ENCODE measurements at regions not wholly inside any gene's neighbourhood (a gene's known extent, or its start where the extent isn't known, plus 50 kb on each side); places are given as distances from the start of the nearest gene placed in this dataset.
"Not testable (repeated sequence)": the region's sequence is repeated elsewhere in the genome, so short reads cannot be mapped to it uniquely, and the experiment has no call there.

DNA sequence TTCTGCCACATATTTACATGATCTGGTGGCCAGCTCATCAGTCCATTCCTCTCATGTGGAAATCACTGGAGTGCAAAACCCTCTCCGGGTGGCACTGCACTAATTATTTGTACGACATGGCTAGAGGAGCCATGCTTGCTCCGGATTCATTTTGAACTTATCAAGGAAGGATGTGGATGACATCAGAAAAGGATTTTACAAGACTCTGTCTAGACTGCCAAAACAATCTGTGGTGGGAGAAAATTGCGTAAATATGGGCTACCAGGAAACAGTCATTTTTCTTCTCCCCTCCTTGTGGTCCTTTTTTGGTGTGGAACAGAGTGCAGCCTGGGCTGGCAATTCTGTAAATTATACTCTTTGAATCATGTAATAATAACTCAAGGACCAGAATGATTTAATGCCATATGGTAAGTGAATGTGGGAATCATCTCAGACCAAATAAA is 123.4 kb upstream of the IFNE start:
- peak; percentile 54 to 84 (median 78) for DNase-seq

GRCh38 chr9:21607576-21607975 is 125.5 kb upstream of the IFNE start:
- DNase-seq, result peak; percentile 63 to 74 (median 69)

DNA sequence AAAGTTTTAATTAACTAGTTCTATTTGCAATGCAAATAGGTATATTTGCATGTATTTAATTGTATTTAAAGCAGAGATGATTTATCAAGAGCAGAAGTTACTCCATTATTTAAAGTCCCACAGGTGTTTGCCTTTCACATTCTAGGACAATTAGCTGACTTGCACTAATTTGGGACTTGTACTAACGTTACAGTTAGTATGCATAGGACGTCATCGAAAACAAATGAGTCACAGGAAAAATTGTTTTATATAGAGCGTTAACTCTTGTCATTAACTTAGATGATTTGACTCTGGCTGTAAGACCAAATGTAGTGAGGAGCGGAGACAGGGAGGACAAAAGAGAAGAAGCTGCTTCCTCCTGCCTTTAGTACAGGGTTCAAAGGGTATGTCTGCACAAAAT is 126.1 kb upstream of the IFNE start:
- DNase-seq, result no peak

DNA sequence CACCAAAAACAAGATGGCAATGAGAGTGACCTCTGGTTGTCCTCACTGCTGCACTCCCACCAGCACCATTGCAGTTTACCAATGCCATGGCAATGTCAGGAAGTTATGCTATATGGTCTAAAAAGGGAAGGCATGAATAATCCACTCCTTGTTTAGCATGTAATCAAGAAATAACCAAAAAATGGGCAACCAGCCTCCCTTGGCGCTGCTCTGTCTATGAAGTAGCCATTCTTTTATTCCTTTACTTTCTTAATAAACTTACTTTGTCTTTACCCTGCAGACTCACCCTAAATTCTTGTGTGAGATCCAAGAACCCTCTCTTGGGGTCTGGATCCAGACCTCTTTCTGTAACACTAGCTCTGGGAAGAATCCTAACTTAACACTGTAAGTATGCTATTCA is 127.4 kb upstream of the IFNE start:
- no peak for DNase-seq

GRCh38 chr9:21611891-21612290 is 129.8 kb upstream of the IFNE start:
- DNase-seq, result no peak

GRCh38 chr9:21615018-21615417 is 132.9 kb upstream of the IFNE start:
- no peak for DNase-seq

DNA sequence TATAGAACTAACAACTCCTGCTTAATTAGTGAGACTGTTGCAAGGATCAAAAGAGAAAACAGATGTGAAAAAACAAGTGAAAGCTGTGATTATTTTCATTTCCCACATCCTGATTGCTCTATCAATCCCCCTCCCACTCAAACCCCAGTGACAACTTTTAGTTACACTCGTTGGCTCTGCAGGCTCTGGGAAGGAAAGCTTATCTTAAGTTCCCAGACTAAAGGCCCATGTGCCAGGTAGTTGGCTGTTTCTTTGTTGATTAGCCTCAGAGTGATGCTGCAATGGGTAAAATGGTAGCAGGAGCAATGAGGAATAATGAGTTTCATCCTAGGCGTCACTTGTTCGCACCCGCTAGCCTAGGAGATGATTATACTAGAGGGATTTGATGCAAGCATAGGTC is 133.3 kb upstream of the IFNE start:
- peak in 2 of 3 donors; percentile 15 to 31 for DNase-seq

GRCh38 chr9:21616082-21616778 is 134.1 kb upstream of the IFNE start:
- peak; percentile 36 to 51 (median 45) for DNase-seq

DNA sequence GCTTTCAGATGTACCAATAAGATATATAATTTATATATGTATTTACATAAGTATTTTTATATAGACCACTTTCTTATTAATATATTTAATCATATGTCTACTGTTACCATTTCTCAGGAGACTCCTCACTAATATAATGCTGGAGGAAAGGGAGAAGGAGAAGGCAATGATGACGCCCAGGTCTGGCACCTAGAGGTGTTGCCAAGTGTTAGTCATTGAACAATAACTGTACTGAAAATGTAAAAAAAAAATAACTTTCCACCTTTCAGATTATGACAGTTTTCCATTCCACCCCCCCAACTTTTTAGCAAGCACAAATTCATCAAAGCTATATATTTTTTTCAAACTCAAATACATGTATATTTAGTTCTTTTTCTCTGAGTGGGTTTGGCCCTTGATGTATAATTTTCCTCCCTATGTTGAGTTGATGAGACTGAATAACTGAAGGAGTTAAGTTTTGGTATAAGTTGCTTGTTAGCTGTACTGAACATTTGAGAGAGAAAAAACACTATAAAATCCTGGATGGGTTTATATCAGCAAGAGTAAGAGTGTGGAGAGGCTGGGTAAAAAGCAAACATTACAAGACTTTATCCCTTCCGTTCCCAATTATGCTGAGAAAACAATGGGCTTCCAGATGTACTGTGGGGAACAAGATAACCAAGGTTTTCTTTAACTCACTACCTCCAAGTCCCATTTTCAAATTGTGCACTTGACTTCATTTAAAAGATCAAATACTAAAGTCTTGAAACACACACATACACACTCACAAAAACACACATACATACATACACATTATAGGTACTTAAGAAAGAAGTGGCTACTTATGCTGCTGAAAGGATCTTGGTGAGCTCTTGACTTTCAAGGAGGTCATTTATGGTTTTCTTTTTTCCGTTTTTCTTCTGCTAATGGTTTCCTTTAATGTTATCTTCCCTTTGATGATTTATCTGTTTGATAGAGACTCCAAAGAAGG is 142.8 kb upstream of the IFNE start:
- peak in 1 of 3 donors; percentile 1 for DNase-seq

DNA sequence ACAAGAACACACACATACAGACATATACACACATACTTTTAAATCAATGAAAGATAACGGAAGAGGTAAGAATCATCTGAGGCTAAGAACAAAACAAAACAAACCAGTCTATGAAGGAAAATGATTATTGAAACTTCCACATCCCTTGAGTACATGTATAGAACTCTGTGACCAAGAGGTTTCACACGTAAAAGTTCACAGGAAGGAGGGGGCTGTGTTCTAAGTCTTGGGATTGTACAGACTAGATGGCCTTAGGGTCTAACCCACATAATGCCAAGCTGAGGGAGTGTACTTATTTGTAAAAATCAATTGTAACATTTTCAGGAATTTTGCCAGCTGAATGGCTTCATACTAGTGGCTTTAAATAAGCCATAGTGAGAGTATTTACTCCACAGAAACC is 144.4 kb upstream of the IFNE start:
- DNase-seq, result no peak

DNA sequence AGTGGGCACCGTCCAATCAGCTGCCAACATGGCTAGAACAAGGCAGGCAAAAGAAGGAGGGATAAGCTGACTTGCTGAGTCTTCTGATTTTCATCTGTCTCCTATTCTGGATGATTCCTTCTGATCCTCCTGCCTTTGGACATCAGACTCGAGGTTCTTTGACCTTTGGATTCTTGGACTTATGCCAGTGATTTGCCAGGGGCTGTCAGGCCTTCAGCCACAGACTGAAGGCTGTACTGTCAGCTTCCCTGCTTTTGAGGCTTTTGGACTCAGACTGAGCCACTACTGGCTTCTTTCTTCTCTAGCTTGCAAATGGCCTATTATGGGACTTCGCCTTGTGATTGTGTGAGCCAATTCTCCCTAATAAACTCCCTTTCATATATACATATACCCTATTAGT is 146.8 kb upstream of the IFNE start:
- DNase-seq, result not testable (repeated sequence)

DNA sequence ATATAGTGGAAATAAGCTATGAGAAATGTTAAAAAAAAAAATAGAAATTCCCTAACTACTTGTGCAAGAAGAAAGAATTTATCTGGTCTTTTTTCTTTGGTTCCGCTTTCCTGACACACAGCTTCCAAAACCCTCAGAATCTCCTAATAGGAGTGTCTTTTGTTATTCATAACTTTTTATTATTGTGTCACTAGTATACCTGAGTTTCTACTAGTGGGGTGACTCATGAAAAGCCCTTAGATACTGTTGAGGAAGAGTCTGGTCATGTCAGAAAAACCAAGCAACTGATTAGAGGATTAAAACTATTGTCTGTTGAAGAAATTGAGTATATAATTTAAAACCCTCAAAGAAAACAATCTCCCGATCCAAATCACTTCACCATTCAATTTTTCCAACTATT is 152.8 kb upstream of the IFNE start:
- no peak for DNase-seq

- DNase-seq, result no peak
Observed at GRCh38 chr9:21638104-21638503, 156.0 kb upstream of the IFNE start.

DNA sequence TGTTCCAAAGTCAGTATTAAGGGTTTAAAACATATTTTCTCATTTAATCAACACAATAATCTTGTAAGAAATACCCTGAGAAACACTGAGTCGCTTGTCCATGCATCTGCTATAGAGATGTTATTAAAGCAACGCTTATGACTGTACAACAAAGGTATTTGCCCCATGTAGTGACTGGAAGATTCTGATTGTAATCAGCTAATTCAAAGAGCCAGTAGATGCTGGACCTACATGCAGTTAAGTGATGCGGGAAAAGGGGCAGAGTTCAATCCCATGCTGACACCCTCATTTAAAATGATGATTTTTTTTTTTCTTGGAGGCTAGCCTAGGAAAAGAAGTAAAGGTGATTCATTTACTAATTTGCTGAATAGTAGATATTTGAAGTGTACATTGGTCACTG is 149.3 kb upstream of the MTAP start:
- DNase-seq, result no peak

DNA sequence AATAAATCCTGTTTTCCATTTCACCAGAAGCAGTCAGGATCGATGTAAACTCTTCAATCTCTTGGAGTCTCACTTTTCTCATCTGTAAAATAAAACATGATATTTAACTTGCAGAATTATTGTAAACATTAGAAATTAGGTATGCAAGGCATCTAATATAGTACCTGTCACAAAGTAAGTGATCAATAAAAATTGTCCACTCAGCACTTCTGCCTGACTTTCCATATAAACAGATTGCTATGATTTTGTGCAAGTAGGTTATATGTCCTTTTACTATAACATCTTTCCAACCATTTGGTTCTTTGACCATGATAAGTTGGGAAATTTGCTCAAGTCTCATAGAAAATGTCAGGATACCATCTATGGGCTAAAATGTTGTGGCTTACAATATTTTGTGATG is 148.8 kb upstream of the MTAP start:
- no peak for DNase-seq

GRCh38 chr9:21656776-21657674 is 145.4 kb upstream of the MTAP start:
- DNase-seq, result no peak

DNA sequence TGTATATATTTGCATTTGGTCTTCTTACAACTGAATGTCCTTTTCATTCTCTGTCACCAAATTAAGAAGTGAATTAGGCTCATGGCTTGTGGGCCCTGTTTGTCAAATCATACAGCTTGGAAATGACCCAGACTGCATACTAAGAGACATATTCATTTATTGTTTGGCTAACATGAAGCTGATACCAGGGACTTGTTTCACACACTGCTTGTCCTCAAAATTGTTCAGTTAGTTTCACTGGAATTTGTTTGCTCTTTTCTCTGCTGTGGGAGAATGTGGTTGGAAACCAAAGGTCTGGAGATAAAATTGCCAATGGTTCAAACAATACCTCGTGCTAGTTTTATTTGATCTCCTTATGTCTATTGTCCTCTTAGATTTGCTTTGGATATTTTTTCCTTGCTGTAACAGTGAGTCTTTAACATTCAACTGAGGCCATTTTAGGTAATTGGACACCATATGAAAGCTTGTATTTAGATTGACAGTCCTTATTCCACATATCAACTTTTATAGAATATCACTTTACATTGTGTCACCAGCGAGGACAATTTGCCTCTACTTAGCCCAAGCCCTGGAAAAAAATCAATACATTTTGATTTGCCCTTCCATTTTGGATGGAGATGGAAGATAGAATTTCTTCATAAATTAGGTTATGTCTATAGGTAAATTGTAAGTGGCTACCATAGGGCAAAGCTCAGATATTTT is 144.3 kb upstream of the MTAP start:
- DNase-seq, result no peak

DNA sequence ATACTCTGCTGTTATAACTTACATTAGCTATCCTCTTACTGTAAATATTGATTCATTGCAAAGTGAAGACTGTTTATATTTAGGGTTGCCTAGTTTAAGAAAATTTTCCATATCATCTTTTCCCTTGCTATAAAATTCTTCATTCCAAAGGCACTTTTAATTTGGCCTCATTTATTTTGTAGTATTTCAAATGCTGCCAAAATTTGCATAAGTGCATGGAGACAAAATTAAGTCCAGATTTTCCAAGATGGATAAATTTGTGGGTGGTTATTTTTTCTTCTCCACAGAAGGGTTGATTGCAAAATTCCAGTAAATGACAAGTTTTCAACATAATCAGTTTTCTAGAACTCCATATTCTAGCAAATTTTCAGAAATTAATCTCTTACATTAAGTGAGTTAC is 141.5 kb upstream of the MTAP start:
- no peak for DNase-seq

GRCh38 chr9:21661626-21662025 is 140.8 kb upstream of the MTAP start:
- no peak for DNase-seq

DNA sequence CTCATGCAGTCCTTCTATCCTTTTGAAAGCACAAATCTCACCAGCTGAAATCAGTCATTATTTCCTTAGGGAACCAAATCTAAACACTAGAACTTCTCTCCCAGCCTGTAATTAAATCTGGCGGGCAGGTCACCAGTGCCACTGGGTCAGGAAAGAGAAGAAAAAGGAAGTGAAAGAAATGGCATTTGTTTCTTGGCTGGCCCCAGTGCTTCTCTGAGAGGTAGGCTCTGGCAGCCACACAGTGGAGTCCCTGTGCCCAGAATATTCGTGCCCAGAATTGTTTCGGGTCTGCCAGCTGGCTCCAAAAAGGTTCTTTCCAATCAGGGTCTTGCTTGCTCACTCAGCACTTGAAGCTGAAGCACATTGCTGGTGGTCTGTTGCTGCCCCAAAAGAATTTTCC is 133.9 kb upstream of the MTAP start:
- DNase-seq, result peak in 2 of 3 donors; percentile 19 to 22

GRCh38 chr9:21669701-21670100 is 132.7 kb upstream of the MTAP start:
- DNase-seq, result no peak

DNA sequence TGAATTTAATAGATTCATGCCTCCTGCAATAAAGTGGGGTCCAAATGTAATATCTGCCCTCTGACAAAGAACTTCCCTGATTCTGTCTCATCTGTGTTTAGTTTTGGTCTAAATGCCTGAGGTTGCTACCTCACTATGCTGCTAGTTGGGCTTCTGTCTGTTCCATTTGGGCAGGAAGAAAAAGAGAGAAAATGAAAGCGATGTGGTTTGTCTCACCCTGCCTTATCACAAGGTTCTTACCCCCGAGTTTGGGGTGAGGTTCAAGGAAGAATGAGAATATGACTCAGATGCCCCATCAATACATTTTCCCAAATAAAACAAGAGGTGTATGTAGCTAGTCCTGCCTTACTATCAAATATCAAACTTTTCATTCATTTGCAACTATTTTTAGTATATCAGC is 132.1 kb upstream of the MTAP start:
- DNase-seq, result no peak
